Esophagus muscularis mucosa (tissue), 3 donors: ENCODE measurements at regions not wholly inside any gene's neighbourhood (a gene's known extent, or its start where the extent isn't known, plus 50 kb on each side); places are given as distances from the start of the nearest gene placed in this dataset.

Experiments
- POLR2A ChIP-seq: fragments of 450-650 bp; IDR thresholded peaks from one replicate; pipeline ENCODE4 v1.6.1; 2017; ENCODE audit warnings: antibody characterized with exemption, moderate library complexity, mild to moderate bottlenecking, low read depth
- POLR2AphosphoS5 ChIP-seq, 2 donors: sonication (generic); formaldehyde crosslinking; IDR thresholded peaks; one replicate each; pipeline ENCODE4 v1.6.1; 2017; ENCODE audit warnings: antibody characterized with exemption in 2 of 2
- TF ChIP-seq, protein P1 (sequence below), 3 experiments: fragments of 200-600 bp in 2 of 3; fragments of 450-650 bp in 1 of 3; sonication (generic) in 2 of 3; IDR thresholded peaks; one replicate each; pipeline ENCODE4 v1.5.1; 2017 to 2019; ENCODE audit warnings: antibody characterized with exemption in 3 of 3, mild to moderate bottlenecking in 2 of 3, moderate library complexity in 1 of 3

DNA sequence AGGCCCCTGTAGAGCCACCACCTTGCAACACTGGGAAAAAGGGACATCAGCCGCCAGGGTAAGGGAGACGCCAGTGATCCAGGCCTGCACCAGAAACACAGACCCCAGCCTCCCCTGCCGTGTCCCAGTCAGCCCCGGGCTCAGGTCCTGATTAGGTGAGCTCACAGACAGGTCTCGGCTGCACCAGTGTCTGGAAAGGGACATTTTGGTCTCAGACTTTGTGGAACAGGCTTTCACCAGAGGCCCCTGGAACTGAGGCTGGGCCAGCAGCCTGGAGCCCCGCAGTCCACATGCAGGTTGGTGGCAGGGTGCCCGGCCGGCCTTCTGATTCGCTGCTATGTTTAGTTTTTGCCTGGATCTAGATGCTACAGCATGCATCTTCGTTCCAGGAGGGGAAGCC lies 369.0 kb upstream of the IRX4 start:
- TF ChIP-seq, protein P1, sequence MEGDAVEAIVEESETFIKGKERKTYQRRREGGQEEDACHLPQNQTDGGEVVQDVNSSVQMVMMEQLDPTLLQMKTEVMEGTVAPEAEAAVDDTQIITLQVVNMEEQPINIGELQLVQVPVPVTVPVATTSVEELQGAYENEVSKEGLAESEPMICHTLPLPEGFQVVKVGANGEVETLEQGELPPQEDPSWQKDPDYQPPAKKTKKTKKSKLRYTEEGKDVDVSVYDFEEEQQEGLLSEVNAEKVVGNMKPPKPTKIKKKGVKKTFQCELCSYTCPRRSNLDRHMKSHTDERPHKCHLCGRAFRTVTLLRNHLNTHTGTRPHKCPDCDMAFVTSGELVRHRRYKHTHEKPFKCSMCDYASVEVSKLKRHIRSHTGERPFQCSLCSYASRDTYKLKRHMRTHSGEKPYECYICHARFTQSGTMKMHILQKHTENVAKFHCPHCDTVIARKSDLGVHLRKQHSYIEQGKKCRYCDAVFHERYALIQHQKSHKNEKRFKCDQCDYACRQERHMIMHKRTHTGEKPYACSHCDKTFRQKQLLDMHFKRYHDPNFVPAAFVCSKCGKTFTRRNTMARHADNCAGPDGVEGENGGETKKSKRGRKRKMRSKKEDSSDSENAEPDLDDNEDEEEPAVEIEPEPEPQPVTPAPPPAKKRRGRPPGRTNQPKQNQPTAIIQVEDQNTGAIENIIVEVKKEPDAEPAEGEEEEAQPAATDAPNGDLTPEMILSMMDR (IDR thresholded peaks at IDR 0.05) = no peak
- TF ChIP-seq POLR2AphosphoS5 (IDR thresholded peaks at IDR 0.05) (no peak), POLR2A (no peak)
